OCI-LY1 (cell line): ENCODE measurements at regions not wholly inside any gene's neighbourhood (a gene's known extent, or its start where the extent isn't known, plus 50 kb on each side); places are given as distances from the start of the nearest gene placed in this dataset.
A peak's percentile ranks its signal among the peaks of the same experiment; 100 is the strongest.

Experiments
- H2AFZ ChIP-seq: fragments of 200-600 bp; sonication (generic), shearing (Covaris generic); 2 replicates; pipeline ENCODE4 v1.6.0; 2014; ENCODE audit warnings: antibody characterized with exemption, mild to moderate bottlenecking, low read length
- H3F3A ChIP-seq: fragments of 200-600 bp; sonication (generic), shearing (Covaris generic); 2 replicates; pipeline ENCODE4 v1.6.0; 2014; ENCODE audit warnings: mild to moderate bottlenecking, antibody characterized with exemption, low read length, moderate library complexity; ENCODE audit not compliant: insufficient read depth
- H3K27ac ChIP-seq: fragments of 200-600 bp; sonication (generic); 2 replicates; pipeline ENCODE4 v1.5.1; 2014; ENCODE audit warnings: low read length, mixed run types, mild to moderate bottlenecking, low read depth; ENCODE audit not compliant: poor library complexity, severe bottlenecking
- H3K27me3 ChIP-seq: fragments of 200-600 bp; sonication (generic); 2 replicates; pipeline ENCODE4 v1.6.0; 2014; ENCODE audit warnings: antibody characterized with exemption, mild to moderate bottlenecking, low read length, moderate library complexity; ENCODE audit not compliant: insufficient read depth
- H3K36me3 ChIP-seq: fragments of 200-600 bp; sonication (generic); 2 replicates; pipeline ENCODE4 v1.6.1; 2014; ENCODE audit warnings: mild to moderate bottlenecking, antibody characterized with exemption, low read length, moderate library complexity, mixed read lengths; ENCODE audit not compliant: insufficient read depth
- H3K4me1 ChIP-seq: fragments of 200-600 bp; sonication (generic); 2 replicates; pipeline ENCODE4 v1.5.1; 2014; ENCODE audit warnings: mild to moderate bottlenecking, low read length, moderate library complexity; ENCODE audit not compliant: insufficient read depth, severe bottlenecking
- H3K4me2 ChIP-seq: fragments of 200-600 bp; sonication (generic), shearing (Covaris generic); 2 replicates; pipeline ENCODE4 v1.6.1; 2014; ENCODE audit warnings: low read length
- H3K4me3 ChIP-seq: fragments of 200-600 bp; sonication (generic); 2 replicates; pipeline ENCODE4 v1.5.1; 2014; ENCODE audit warnings: low read length, low read depth, mild to moderate bottlenecking, mixed read lengths; ENCODE audit not compliant: poor library complexity, severe bottlenecking
- H3K79me2 ChIP-seq: fragments of 200-600 bp; shearing (Covaris generic); 2 replicates; pipeline ENCODE4 v1.6.1; 2016; ENCODE audit warnings: mixed run types, low read length, mixed read lengths; ENCODE audit not compliant: insufficient read depth
- H3K9ac ChIP-seq: fragments of 200-600 bp; sonication (generic), shearing (Covaris generic); 2 replicates; pipeline ENCODE4 v1.6.1; 2014; ENCODE audit warnings: mild to moderate bottlenecking, low read length, mixed read lengths
- H3K9me2 ChIP-seq: fragments of 200-600 bp; sonication (generic), shearing (Covaris generic); 2 replicates; pipeline ENCODE4 v1.6.1; 2014; ENCODE audit warnings: low read depth, mild to moderate bottlenecking, low read length, mixed read lengths
- H3K9me3 ChIP-seq: fragments of 200-600 bp; shearing (Covaris generic); 2 replicates; pipeline ENCODE4 v1.6.1; 2014; ENCODE audit warnings: low read length, mixed read lengths
- H4K20me1 ChIP-seq: fragments of 200-600 bp; sonication (generic), shearing (Covaris generic); 2 replicates; pipeline ENCODE4 v1.6.0; 2016; ENCODE audit warnings: mild to moderate bottlenecking, low read length; ENCODE audit not compliant: insufficient read depth
- EZH2 ChIP-seq: fragments of 200-600 bp; sonication (generic), shearing (Covaris generic); IDR thresholded peaks from 2 replicates; pipeline ENCODE4 v1.8.0; 2017; ENCODE audit warnings: borderline replicate concordance, mixed run types, mild to moderate bottlenecking, antibody characterized with exemption, low read length, moderate library complexity, mixed read lengths
- TF ChIP-seq, protein P1 (sequence below): fragments of 200-600 bp; sonication (generic), shearing (Covaris generic); IDR thresholded peaks from 2 replicates; pipeline ENCODE4 v1.5.1; 2017; ENCODE audit warnings: mild to moderate bottlenecking, antibody characterized with exemption, low read length, moderate library complexity, mixed read lengths

DNA sequence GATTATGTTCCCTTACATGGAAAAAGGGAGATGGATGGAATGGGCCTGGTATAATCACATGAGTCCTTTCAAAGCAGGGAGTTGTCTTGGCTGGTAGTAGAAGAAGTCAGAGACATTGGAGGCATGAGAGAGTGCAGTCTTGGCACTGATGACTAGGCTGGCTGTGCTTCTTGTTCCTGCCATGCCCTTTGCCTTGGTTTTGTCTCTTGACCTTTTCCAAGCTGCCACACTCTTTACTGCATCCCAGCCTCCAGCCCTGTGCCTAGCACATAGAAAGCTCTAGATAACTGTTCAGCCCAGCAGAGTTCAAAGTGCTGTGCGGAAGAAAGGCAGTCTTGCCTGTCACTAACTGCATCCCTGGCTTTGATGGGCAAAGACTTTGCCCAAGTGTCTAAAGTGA is 412.6 kb downstream of the PRDM2 start:
- no peak overlapping the region for H3K9ac ChIP-seq
- H3K4me2 ChIP-seq, result no peak overlapping the region
- H4K20me1 ChIP-seq, result no peaks in the 10 kb centered on the region
- H3K36me3 ChIP-seq, result no peaks in the 10 kb centered on the region
- H3K27ac ChIP-seq, result no peak overlapping the region
- no peak overlapping the region for H3K4me3 ChIP-seq
- no peaks in the 10 kb centered on the region for H3K9me3 ChIP-seq
- no peaks in the 10 kb centered on the region for H3F3A ChIP-seq
- H2AFZ ChIP-seq, result no peak overlapping the region
- no peaks in the 10 kb centered on the region for H3K79me2 ChIP-seq
- no peaks in the 10 kb centered on the region for H3K4me1 ChIP-seq
- no peaks in the 10 kb centered on the region for H3K27me3 ChIP-seq
- H3K9me2 ChIP-seq, result no peaks in the 10 kb centered on the region
- TF ChIP-seq, protein P1, sequence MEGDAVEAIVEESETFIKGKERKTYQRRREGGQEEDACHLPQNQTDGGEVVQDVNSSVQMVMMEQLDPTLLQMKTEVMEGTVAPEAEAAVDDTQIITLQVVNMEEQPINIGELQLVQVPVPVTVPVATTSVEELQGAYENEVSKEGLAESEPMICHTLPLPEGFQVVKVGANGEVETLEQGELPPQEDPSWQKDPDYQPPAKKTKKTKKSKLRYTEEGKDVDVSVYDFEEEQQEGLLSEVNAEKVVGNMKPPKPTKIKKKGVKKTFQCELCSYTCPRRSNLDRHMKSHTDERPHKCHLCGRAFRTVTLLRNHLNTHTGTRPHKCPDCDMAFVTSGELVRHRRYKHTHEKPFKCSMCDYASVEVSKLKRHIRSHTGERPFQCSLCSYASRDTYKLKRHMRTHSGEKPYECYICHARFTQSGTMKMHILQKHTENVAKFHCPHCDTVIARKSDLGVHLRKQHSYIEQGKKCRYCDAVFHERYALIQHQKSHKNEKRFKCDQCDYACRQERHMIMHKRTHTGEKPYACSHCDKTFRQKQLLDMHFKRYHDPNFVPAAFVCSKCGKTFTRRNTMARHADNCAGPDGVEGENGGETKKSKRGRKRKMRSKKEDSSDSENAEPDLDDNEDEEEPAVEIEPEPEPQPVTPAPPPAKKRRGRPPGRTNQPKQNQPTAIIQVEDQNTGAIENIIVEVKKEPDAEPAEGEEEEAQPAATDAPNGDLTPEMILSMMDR, result no peak
- no peak for TF ChIP-seq EZH2

DNA sequence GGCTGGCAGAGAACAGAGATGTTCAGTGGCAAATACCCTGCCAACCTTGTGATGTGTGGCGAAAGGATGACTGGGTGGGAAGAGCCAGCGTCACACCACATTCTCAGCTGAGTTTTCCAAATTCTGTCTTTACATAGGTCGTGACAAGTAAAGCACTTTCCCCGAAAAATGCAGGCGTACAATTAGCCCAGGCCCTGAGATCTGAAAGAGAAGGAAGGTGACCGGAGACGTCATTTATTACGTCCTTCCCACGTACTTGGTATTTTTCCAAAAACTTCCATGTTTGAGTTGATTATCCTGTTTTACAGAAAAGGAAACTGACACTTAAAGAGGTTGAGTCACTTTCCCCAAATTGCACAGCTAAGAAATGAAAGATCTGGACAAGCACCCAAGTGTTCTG is 413.3 kb downstream of the PRDM2 start:
- H3K9ac ChIP-seq, result no peak overlapping the region
- no peaks in the 10 kb centered on the region for H3K9me3 ChIP-seq
- no peak overlapping the region for H2AFZ ChIP-seq
- H3K79me2 ChIP-seq, result no peaks in the 10 kb centered on the region
- no peak overlapping the region for H3K4me2 ChIP-seq
- no peaks in the 10 kb centered on the region for H4K20me1 ChIP-seq
- H3K4me3 ChIP-seq, result no peak overlapping the region
- TF ChIP-seq EZH2, result no peak
- H3K9me2 ChIP-seq, result no peaks in the 10 kb centered on the region
- no peaks in the 10 kb centered on the region for H3K4me1 ChIP-seq
- no peaks in the 10 kb centered on the region for H3K36me3 ChIP-seq
- H3F3A ChIP-seq, result no peaks in the 10 kb centered on the region
- H3K27ac ChIP-seq, result no peak overlapping the region
- no peaks in the 10 kb centered on the region for H3K27me3 ChIP-seq

DNA sequence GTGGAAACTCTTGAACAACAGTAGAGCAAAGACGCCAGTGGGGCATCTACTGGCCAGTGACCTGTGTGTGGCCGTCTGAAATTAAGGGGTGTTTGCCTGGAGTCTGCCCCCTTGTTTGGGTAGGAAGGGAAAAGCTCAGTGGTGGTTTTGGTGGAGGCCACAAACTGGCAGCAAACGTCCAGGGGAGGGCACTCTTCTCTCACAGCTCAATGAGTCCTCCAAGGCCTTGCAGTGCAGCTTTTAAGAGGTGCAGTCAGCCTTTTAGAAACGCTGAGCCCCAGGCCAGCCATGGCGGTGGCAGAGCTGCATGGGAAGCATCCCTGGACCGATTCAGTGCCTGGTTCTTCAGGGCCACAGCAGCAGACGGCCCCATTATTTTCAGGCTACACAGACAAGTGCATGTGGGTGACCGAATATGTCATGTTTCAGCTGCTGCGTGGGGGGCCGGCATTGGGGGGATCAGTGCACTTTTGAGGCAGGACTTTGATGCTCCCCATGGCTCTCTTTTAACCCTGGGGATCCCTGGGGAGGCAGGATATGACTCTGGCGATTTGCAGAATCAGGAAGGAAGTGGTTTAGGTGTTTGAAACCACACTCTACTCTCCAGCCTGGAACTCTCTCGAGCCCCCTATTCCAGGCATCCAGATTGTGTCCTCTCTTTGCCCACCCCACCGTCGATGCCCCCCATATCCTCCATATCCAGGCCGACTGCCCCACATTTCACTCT is 414.0 kb downstream of the PRDM2 start:
- H3K4me2 ChIP-seq, result no peak overlapping the region
- H3K4me1 ChIP-seq, result no peaks in the 10 kb centered on the region
- no peak overlapping the region for H3K9ac ChIP-seq
- H3K9me3 ChIP-seq, result no peaks in the 10 kb centered on the region
- H3K9me2 ChIP-seq, result no peaks in the 10 kb centered on the region
- H3K27me3 ChIP-seq, result no peaks in the 10 kb centered on the region
- H3K79me2 ChIP-seq, result no peaks in the 10 kb centered on the region
- H3F3A ChIP-seq, result no peaks in the 10 kb centered on the region
- no peaks in the 10 kb centered on the region for H3K36me3 ChIP-seq
- TF ChIP-seq EZH2, result no peak
- TF ChIP-seq, protein P1, result peak; percentile 56
- H4K20me1 ChIP-seq, result no peaks in the 10 kb centered on the region
- H2AFZ ChIP-seq, result no peak overlapping the region
- no peak overlapping the region for H3K27ac ChIP-seq
- H3K4me3 ChIP-seq, result no peak overlapping the region

DNA sequence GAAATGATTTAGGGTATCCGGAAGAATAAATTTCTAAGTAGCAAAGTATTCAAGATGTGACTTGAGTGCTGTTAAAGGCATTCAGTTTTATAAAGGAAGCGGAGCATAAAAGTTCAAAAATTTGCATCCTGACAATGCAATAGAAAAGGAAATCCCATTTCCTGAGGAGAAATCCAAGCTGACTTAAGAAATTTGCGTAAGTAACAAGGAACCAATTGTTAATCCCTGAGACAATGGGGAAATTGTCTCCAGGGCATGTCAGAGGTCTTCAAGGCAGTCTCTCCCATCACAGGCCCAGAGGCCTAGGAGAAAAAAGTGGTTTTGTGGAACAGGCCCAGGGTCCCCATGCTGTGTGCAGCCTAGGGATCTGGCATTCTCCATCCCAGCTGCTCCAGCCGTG is 416.0 kb downstream of the PRDM2 start:
- Histone ChIP-seq H3K27ac (no peak overlapping the region), H3K4me3 (no peak overlapping the region), H4K20me1 (no peaks in the 10 kb centered on the region), H3K4me2 (no peak overlapping the region), H3K36me3 (no peaks in the 10 kb centered on the region), H3K4me1 (no peaks in the 10 kb centered on the region), H3K27me3 (no peaks in the 10 kb centered on the region), H3K9ac (no peak overlapping the region), H2AFZ (no peak overlapping the region), H3K9me2 (no peaks in the 10 kb centered on the region), H3F3A (no peaks in the 10 kb centered on the region), H3K9me3 (no peaks in the 10 kb centered on the region), H3K79me2 (no peaks in the 10 kb centered on the region)
- no peak for TF ChIP-seq EZH2
- TF ChIP-seq, protein P1, result no peak
